Mucosa of rectum (tissue), 2 donors: ENCODE measurements at regions not wholly inside any gene's neighbourhood (a gene's known extent, or its start where the extent isn't known, plus 50 kb on each side); places are given as distances from the start of the nearest gene placed in this dataset.

Source experiments
- H3K27ac ChIP-seq, 2 donors: one replicate each; pipeline ENCODE4 v1.7.0; 2013; ENCODE audit warnings: inconsistent platforms in 2 of 2, low read depth in 2 of 2, low read length in 2 of 2
- H3K27me3 ChIP-seq, 2 donors: one replicate each; pipeline ENCODE4 v1.7.0; 2013; ENCODE audit warnings: low read length in 2 of 2; ENCODE audit not compliant: control insufficient read depth in 2 of 2, insufficient read depth in 2 of 2
- H3K36me3 ChIP-seq, 2 donors: one replicate each; pipeline ENCODE4 v1.7.0; 2013; ENCODE audit warnings: low read length in 2 of 2; ENCODE audit not compliant: control insufficient read depth in 2 of 2, insufficient read depth in 2 of 2
- H3K4me1 ChIP-seq, 2 donors: one replicate each; pipeline ENCODE4 v1.7.0; 2013; ENCODE audit warnings: low read length in 2 of 2, mild to moderate bottlenecking in 1 of 2; ENCODE audit not compliant: control insufficient read depth in 2 of 2, insufficient read depth in 2 of 2
- H3K4me3 ChIP-seq, 2 donors: one replicate each; pipeline ENCODE4 v1.7.0; 2013; ENCODE audit warnings: low read length in 2 of 2
- H3K9ac ChIP-seq, 2 donors: one replicate each; pipeline ENCODE4 v1.7.0; 2013; ENCODE audit warnings: low read length in 2 of 2, low read depth in 1 of 2, mild to moderate bottlenecking in 1 of 2
- H3K9me3 ChIP-seq, 2 donors: one replicate each; pipeline ENCODE4 v1.7.0; 2013; ENCODE audit warnings: low read length in 2 of 2; ENCODE audit not compliant: control insufficient read depth in 2 of 2
- donor health status: healthy.
- donor health status: Normal muscosa, but diverticular disease.

GRCh38 chr12:34208331-34209258 is 186.3 kb downstream of the ALG10 start:
- H3K4me1 ChIP-seq: no peaks in the 10 kb centered on the region
- no peaks in the 10 kb centered on the region for H3K27me3 ChIP-seq
- H3K36me3 ChIP-seq: no peaks in the 10 kb centered on the region
- no peak overlapping the region for H3K4me3 ChIP-seq
- no peak overlapping the region for H3K27ac ChIP-seq
- peaks cover 0 to 2% of the 10 kb centered on the region in 2 donors for H3K9me3 ChIP-seq
- H3K9ac ChIP-seq: no peak overlapping the region

DNA sequence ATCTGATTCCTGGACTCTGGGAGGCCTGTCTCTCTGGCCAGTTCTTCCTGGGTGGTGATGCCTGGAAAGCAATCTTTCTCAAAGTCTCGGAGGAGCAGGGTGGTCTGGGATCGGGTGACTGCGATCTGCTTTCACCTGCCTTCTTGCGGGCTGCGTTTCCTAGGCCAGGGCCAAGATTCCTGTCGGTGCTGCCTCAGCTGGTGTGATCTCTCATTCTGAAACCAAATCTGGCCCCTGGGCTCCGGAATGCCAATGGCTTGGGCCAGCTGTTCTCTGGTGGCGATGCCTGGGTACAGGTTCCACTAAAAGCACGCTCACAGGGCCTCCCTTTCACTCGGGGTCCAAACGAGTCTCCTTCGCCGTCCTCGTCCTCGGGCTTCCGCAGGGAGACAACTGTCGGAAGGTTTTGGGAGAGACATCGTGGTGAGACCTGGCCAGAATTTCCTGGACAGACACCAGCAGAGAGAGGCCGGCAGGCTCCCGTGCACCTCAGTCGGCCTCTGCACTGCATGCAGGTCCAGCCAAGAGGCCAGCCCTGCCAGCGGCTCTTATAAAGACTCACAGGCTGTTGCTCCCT is 187.1 kb downstream of the ALG10 start:
- no peak overlapping the region for H3K9ac ChIP-seq
- H3K27ac ChIP-seq: no peak overlapping the region
- no peak overlapping the region for H3K4me3 ChIP-seq
- H3K9me3 ChIP-seq: peaks cover 0 to 2% of the 10 kb centered on the region in 2 donors
- no peaks in the 10 kb centered on the region for H3K27me3 ChIP-seq
- H3K4me1 ChIP-seq: no peaks in the 10 kb centered on the region
- no peaks in the 10 kb centered on the region for H3K36me3 ChIP-seq

DNA sequence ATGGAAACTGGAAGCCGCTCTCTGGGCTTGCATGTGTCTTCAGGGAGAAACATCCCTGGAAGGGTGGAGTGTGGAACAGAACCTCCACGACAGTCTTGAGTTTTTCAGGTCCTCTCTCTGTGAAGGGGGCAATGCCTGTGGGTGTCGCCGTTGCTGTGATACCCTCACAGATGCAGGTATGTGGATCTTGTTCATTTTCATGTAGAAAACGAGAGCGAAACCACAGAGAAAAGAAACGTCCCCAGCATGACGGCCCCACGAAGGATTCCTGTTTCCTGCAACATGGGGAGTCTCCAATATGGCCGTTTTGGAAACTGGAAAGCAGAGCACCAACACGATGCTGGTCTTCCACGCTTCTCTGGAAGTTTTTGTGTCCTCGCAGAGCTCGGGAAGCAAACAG is 187.9 kb downstream of the ALG10 start:
- no peaks in the 10 kb centered on the region for H3K4me1 ChIP-seq
- no peaks in the 10 kb centered on the region for H3K27me3 ChIP-seq
- peaks cover 0 to 2% of the 10 kb centered on the region in 2 donors for H3K9me3 ChIP-seq
- H3K4me3 ChIP-seq: no peak overlapping the region
- H3K9ac ChIP-seq: no peak overlapping the region
- no peaks in the 10 kb centered on the region for H3K36me3 ChIP-seq
- no peak overlapping the region for H3K27ac ChIP-seq

DNA sequence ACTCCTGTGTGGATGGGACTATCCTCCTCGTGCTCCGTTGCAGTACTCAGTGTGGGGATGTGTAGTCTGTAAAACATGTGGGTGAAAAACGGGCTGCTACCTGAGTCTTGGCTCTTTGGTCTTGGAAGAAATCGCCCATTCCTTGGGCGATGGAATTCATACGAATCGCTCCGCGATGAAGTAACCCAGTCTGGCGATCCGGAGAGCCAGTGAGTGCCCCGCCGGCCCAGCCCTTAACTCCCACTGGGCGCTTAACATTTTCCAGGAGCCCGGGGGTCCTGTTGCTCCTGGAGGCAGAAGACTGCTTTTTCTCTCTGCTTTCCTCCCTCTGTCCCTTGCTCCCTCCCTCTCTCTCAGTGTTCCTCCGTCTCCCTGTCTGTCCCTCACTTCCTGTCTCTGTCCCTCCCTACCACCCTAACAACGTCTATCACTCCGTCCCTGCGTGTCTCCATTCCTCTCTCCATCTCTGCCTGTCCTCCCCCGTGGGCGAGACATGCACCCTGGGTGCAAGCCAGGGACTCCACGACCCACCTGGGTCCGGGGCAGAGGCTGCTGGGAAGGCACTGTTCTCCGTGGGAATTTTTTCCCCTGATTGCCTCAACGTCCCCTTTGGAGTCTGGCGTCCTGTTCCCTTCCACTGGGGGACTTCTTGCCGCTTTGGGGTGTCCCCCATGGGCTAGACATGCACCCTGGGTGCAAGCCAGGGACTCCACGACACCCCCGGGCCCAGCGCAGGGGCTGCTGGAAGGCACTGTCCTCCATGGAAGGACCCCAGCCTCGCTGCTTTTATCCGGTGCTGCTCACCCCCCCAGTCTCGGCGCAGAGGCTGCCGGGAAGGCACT is 188.6 kb downstream of the ALG10 start:
- Histone ChIP-seq H3K9me3 (peaks cover 0 to 2% of the 10 kb centered on the region in 2 donors), H3K27me3 (no peaks in the 10 kb centered on the region), H3K27ac (no peak overlapping the region), H3K4me3 (no peak overlapping the region), H3K36me3 (no peaks in the 10 kb centered on the region), H3K9ac (no peak overlapping the region), H3K4me1 (no peaks in the 10 kb centered on the region)

DNA sequence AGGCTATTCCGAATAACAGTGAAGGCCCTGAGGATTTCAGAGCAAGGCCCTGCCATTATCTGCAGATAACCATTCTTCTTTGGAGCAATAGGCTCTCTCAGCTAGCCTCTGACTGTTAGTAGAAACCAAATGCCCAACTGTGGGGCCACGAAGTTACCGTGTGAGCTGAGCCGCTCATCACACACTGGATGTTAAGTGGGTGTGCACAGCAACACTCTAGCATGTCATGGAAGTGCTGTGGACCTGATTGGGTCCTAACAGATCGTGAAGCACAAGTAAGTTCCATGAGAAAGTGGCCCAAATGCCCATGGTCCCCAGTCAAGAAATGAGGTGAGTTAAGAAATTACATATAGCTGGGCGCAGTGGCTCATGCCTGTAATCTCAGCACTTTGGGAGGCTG is 190.4 kb downstream of the ALG10 start:
- Histone ChIP-seq H3K4me3 (no peak overlapping the region), H3K36me3 (no peaks in the 10 kb centered on the region), H3K9ac (no peak overlapping the region), H3K27ac (no peak overlapping the region), H3K27me3 (no peaks in the 10 kb centered on the region), H3K4me1 (no peaks in the 10 kb centered on the region), H3K9me3 (no peaks in the 10 kb centered on the region)

DNA sequence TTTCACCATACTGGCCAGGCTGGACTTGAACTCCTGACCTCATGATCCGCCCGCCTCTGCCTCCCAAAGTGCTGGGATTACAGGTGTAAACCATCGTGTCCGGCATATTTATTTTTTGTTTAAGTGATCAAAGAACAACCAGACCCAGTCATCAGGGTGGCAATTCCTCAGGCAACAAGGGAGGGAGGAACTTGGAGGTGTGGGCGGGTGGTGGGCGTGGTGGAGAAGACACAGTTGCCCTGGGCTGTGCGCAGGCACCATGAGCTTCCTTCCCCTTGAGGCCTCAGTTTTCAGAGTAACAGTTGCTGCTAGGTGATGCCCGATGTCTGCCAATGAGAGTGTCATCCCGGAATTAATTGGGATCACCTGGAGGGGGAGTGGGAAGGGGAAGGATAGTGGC is 191.7 kb downstream of the ALG10 start:
- Histone ChIP-seq H3K27me3 (no peaks in the 10 kb centered on the region), H3K4me3 (no peak overlapping the region), H3K9ac (no peak overlapping the region), H3K27ac (no peak overlapping the region), H3K4me1 (peaks cover 0 to 3% of the 10 kb centered on the region in 2 donors), H3K36me3 (no peaks in the 10 kb centered on the region), H3K9me3 (no peaks in the 10 kb centered on the region)

GRCh38 chr12:34215213-34215892 is 193.1 kb downstream of the ALG10 start:
- H3K27me3 ChIP-seq: no peaks in the 10 kb centered on the region
- peaks cover 0 to 3% of the 10 kb centered on the region in 2 donors for H3K4me1 ChIP-seq
- H3K9ac ChIP-seq: no peak overlapping the region
- no peaks in the 10 kb centered on the region for H3K36me3 ChIP-seq
- H3K9me3 ChIP-seq: no peaks in the 10 kb centered on the region
- H3K4me3 ChIP-seq: no peak overlapping the region
- no peak overlapping the region for H3K27ac ChIP-seq

DNA sequence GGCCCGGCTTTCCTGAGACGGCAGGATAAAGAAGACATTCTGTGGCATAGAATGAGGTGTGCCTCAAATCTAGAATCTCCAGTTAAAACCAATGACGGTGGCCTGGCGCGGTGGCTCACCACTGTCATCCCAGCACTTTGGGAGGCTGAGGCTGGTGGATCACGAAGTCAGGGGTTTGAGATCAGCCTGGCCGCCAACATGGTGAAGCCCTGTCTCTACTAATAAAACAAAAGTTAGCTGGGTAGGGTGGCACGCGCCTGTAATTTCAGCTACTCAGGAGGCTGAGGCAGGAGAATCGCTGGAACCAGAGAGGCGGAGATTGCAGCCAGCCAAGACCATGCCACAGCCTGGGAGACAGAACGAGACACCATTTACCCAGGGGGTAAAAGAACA is 193.6 kb downstream of the ALG10 start:
- Histone ChIP-seq H3K27ac (no peak overlapping the region), H3K4me1 (peaks cover 0 to 3% of the 10 kb centered on the region in 2 donors), H3K27me3 (no peaks in the 10 kb centered on the region), H3K9ac (no peak overlapping the region), H3K4me3 (no peak overlapping the region), H3K36me3 (no peaks in the 10 kb centered on the region), H3K9me3 (no peaks in the 10 kb centered on the region)

- Histone ChIP-seq H3K27me3 (no peaks in the 10 kb centered on the region), H3K9ac (no peak overlapping the region), H3K36me3 (no peaks in the 10 kb centered on the region), H3K4me1 (peaks cover 0 to 3% of the 10 kb centered on the region in 2 donors), H3K9me3 (no peaks in the 10 kb centered on the region), H3K4me3 (no peak overlapping the region), H3K27ac (no peak overlapping the region)
Measured at GRCh38 chr12:34217660-34218059, 195.4 kb downstream of the ALG10 start.
